ENCODE measurements at regions not wholly inside any gene's neighbourhood (a gene's known extent, or its start where the extent isn't known, plus 50 kb on each side); places are given as distances from the start of the nearest gene placed in this dataset.
"Not testable (repeated sequence)": the region's sequence is repeated elsewhere in the genome, so short reads cannot be mapped to it uniquely, and the experiment has no call there.

- ATAC-seq (peak; percentile 34), DNase-seq (ENCODE audit: low spot score) (no peak)
Measured at GRCh38 chr7:49099587-49100326, 175.4 kb downstream of the CDC14C start.

GRCh38 chr7:49100908-49101740 lies 176.8 kb downstream of the CDC14C start:
- not testable (repeated sequence) for DNase-seq (ENCODE audit: low spot score); ATAC-seq

DNA sequence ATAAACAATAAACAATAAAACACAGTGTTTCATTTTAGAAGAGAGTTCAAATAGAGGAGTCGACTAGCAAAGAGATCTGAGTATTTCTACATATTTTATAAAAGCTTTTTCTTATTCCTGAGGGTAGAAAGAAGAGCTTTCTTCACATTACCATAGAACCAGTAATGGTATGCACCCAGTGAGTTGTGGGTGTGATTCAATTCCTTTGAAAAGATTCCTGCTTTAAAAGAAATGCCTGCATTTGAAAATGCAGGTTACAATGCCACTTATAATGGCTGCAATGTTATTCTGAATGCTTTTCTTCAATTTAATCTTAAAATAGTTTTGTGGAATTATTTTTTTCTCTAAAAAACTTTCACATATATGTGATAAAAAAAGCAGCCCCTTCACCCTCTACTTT lies 178.1 kb downstream of the CDC14C start:
- DNase-seq (ENCODE audit: low spot score), result no peak
- ATAC-seq, result no peak

- DNase-seq (ENCODE audit: low spot score) (no peak), ATAC-seq (no peak)
Measured at GRCh38 chr7:49111706-49112105, 187.4 kb downstream of the CDC14C start.

GRCh38 chr7:49112222-49112621 lies 187.9 kb downstream of the CDC14C start:
- ATAC-seq (no peak), DNase-seq (ENCODE audit: low spot score) (no peak)

GRCh38 chr7:49112647-49113046 lies 188.3 kb downstream of the CDC14C start:
- DNase-seq (ENCODE audit: low spot score) (no peak), ATAC-seq (no peak)

- DNase-seq (ENCODE audit: low spot score) (no peak), ATAC-seq (no peak)
Measured at GRCh38 chr7:49119706-49120105, 195.4 kb downstream of the CDC14C start.

DNA sequence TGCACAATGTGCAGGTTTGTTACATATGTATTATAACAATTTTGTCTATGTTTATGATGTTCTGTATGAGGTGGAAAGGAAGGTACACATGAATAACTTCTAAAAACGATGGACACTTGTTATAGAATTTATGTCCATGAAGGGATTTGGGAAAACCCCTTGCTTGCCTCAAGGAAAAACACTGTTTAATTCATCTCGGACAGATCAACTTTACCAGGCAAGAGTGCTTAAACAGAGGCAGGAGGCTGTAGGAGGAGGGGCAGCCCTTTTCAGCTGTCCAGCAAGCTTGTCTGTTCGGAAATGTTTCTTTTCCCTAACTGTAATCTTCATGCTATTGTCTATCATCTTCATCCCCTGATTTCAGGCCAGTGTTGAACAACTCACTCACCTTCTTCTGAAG lies 200.9 kb downstream of the CDC14C start:
- no peak for ATAC-seq
- DNase-seq (ENCODE audit: low spot score), result no peak

DNA sequence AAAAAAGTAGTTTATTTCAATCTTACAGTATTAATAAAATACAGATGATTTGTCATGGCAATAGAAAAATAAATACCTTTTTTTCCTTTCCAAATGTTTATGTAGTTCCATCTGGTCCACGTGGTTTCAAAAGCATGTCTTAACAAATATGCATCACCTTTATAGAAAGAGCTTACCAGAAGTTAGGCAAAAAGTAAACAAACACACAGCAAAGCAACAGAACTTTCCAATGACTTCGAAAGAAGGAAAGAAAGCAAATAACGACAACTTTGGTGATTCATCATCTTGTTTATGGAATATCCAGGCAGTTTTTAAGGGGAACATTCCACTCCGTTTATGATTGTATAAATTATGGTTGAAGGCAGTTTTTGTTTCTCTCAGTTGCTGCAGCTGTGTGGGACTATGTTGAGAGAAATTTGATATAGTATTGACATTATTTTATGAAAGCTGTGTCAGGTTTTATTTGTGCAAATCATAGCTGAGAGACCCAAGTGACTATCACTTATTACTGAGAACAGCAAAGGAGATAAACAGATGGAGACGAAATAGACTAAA lies 203.1 kb downstream of the CDC14C start:
- ATAC-seq, result no peak
- no peak for DNase-seq (ENCODE audit: low spot score)

DNA sequence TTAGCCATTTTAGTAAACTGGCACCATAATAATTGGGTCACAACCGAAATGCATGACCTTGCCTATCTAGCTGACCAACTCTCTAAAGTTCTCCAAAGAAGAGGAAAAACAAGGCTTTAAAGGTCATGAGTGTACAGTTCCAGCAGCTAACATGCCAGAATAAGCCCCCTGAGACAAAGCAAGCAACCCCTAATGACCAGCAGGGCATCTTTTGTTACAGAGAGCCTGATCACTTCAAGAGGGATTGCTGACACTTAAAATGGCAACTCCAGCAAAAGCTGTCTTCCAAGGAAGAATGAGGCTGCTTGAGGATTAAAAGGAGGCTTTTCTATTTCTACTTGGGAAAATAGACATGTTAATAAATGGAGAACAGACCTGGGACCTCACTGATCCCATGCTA lies 213.6 kb downstream of the CDC14C start:
- no peak for ATAC-seq
- DNase-seq (ENCODE audit: low spot score), result no peak

- ATAC-seq (no peak), DNase-seq (ENCODE audit: low spot score) (no peak)
Measured at GRCh38 chr7:49150486-49150885, 226.1 kb downstream of the CDC14C start.

DNA sequence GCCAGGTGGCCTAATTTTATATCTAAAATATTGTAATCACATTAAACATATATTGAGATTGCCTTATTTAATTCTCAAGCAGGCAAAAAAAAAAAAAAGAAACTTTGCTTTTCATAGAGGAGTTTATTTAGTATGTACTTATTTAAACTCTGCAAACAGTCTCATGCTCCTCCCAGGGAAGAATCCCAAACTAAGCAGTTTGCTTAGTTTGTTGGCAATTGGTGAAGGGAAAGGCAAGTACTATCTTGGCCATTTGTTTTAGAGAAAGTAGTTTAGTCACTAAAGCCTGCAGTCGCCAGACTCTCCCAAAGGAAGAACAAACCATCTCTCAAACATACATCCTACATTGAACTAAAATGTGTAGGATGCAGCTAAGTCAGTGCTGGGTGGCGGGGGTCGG lies 226.8 kb downstream of the CDC14C start:
- DNase-seq (ENCODE audit: low spot score) (no peak), ATAC-seq (no peak)

DNA sequence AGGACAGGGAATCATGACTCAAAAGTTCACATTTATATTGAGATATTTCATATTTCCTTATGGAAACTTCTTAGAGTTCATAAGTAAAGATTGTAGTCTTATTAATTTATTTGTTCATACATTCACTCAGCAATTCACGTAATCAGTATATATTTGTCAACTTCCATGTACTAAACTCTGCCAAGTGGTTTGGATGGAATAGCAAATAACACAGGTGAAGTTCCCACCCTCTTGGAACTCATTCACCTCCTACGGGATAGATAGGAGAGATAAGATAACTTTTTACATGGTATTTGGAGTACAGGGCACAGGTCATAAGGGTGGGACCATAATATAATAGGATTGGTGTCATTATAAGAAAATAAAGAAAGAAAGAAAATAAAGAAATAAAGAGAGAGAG lies 234.0 kb downstream of the CDC14C start:
- no peak for DNase-seq (ENCODE audit: low spot score)
- ATAC-seq, result no peak

- no peak for DNase-seq (ENCODE audit: low spot score)
- ATAC-seq, result no peak
Measured at GRCh38 chr7:49159536-49159935, 235.2 kb downstream of the CDC14C start.

DNA sequence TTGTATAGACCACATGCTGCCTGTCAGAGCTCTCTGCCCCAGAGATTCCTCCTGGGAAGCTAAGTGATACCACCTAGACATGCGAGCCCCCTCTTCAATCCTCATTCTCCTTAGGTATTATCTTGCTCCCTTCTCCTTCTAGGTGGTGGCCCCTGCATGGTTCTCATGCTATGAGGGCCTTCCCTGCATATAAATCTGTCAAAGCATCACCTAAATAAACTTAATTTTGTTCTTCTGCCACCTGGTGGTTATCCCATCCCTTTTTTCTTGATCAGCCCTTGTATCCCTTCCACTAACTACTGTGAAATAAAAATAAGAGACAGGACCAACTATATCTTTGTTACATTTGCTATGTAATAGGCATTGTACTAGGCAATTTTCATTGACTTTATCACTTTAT lies 242.1 kb downstream of the CDC14C start:
- no peak for ATAC-seq
- no peak for DNase-seq (ENCODE audit: low spot score)

DNA sequence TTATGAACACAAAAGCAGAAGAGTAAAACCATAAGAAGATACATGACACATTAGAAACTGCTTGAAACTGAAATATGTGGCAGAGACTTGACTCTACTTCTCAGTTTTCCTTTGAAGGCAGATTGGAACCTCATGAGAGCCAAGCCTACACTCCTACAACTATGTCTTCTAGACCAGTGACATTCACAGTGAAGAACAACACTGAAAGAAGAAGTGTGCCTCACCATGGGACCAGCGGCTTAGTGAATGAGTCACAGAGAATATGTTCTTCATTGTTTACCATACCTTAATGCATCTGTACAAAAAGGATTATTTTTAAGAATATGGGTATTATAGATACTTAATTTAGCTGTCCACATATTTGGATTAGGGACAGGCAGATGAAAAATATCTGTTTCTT lies 248.3 kb downstream of the CDC14C start:
- DNase-seq (ENCODE audit: low spot score) (no peak), ATAC-seq (no peak)

- ATAC-seq, result no peak
- no peak for DNase-seq (ENCODE audit: low spot score)
Measured at GRCh38 chr7:49174396-49174795, 250.0 kb downstream of the CDC14C start.

DNA sequence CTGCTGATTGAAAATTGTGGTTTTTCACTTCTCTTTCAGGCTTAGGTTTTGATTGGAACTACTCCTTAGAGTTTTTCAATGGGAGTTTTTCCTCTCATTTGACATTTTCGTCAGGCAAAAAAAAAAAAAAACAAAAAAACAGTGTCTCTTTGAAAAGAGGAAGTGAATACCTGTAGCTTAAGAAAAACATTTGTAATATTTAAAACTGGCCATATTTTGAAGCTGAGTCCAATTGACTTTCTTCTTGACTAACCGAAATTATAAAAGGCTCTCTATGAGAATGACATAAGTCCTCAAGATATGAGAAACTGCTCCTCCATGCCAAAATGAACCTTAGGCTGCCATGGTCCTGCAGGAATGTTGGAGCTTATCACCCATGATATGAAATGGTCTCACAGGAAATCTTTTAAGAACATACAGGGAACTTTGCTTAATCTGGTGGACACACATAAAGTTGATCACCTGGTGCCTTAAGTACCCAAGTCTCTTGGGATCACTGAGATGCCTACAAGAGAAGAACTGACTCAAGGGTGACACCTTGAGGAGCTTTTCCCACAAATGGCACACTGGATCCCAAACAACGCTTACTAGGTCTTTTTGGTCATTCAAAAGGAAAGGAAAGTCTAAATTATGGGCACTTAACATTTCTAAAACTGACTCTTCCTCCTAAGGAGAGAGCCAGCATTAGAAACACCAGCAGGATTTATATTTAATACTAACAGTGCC lies 263.4 kb downstream of the CDC14C start:
- DNase-seq (ENCODE audit: low spot score), result no peak
- ATAC-seq, result no peak

GRCh38 chr7:49228426-49229098 lies 304.2 kb downstream of the CDC14C start:
- DNase-seq (ENCODE audit: low spot score) (no peak), ATAC-seq (no peak)

DNA sequence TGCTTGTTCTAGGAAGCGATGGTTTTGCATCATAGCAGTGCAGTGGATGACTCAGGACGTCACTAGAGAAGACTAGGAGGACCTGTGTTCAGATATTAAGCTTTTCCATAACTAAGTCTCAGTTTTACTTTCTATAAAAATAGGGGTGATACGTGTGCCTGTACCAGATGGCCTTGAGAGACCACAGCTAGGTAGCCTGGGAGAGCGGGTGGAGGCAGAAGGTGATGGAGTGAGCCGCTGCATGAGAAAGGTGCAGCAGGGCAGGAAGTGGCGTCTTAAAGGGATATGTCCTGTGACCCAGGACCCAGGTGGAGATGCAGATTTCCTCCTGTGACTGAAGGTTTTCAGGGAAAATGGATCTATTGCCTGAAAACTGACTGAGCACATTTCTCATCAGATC lies 304.9 kb downstream of the CDC14C start:
- no peak for DNase-seq (ENCODE audit: low spot score)
- ATAC-seq, result no peak

GRCh38 chr7:49243521-49243920 lies 319.2 kb downstream of the CDC14C start:
- DNase-seq (ENCODE audit: low spot score) (no peak), ATAC-seq (no peak)

Data from left lobe of liver (tissue), 2 donors.